H9 (cell line): ENCODE measurements at regions not wholly inside any gene's neighbourhood (a gene's known extent, or its start where the extent isn't known, plus 50 kb on each side); places are given as distances from the start of the nearest gene placed in this dataset.

ENCODE experiments used
- DNase-seq: peaks from one replicate; pipeline ENCODE4 v3.0.0-alpha.2; 2017
- H2AFZ ChIP-seq: one replicate; pipeline ENCODE4 v1.6.1; 2013; ENCODE audit warnings: mild to moderate bottlenecking, low read length, control low read depth, moderate library complexity
- H2AK5ac ChIP-seq: 2 replicates; pipeline ENCODE4 v1.6.1; 2013; ENCODE audit warnings: low read length, control low read depth, mixed read lengths; ENCODE audit not compliant: insufficient read length
- H2BK120ac ChIP-seq: one replicate; pipeline ENCODE4 v1.6.1; 2013; ENCODE audit warnings: low read depth, mild to moderate bottlenecking, low read length, control low read depth, inconsistent platforms; ENCODE audit not compliant: poor library complexity, severe bottlenecking
- H2BK12ac ChIP-seq: 2 replicates; pipeline ENCODE4 v1.6.1; 2013; ENCODE audit warnings: low read length, control low read depth, mixed read lengths, low read depth; ENCODE audit not compliant: insufficient read length
- H2BK15ac ChIP-seq: 2 replicates; pipeline ENCODE4 v1.6.1; 2013; ENCODE audit warnings: low read depth, low read length, control low read depth
- H2BK20ac ChIP-seq: one replicate; pipeline ENCODE4 v1.6.1; 2013; ENCODE audit warnings: low read depth, mild to moderate bottlenecking, low read length, control low read depth, inconsistent platforms; ENCODE audit not compliant: poor library complexity, severe bottlenecking
- H2BK5ac ChIP-seq: 2 replicates; pipeline ENCODE4 v1.6.1; 2013; ENCODE audit warnings: low read length, control low read depth, mixed read lengths; ENCODE audit not compliant: insufficient read length
- H3K14ac ChIP-seq: 2 replicates; pipeline ENCODE4 v1.6.1; 2013; ENCODE audit warnings: low read length, control low read depth; ENCODE audit not compliant: insufficient read depth
- H3K18ac ChIP-seq: 2 replicates; pipeline ENCODE4 v1.6.1; 2013; ENCODE audit warnings: low read depth, mild to moderate bottlenecking, mixed read lengths, low read length, control low read depth; ENCODE audit not compliant: insufficient read length
- H3K23ac ChIP-seq: 2 replicates; pipeline ENCODE4 v1.6.1; 2013; ENCODE audit warnings: low read length, control low read depth, mixed read lengths, low read depth; ENCODE audit not compliant: insufficient read length
- H3K23me2 ChIP-seq: 2 replicates; pipeline ENCODE4 v1.6.1; 2013; ENCODE audit warnings: low read depth, mild to moderate bottlenecking, mixed read lengths, low read length, control low read depth; ENCODE audit not compliant: insufficient read length, poor library complexity, severe bottlenecking
- H3K27ac ChIP-seq: 2 replicates; pipeline ENCODE4 v1.5.1; 2013; ENCODE audit warnings: low read length, control low read depth, mixed read lengths, low read depth; ENCODE audit not compliant: insufficient read length
- H3K27me3 ChIP-seq: 2 replicates; pipeline ENCODE4 v1.6.1; 2013; ENCODE audit warnings: low read length, control low read depth, inconsistent platforms; ENCODE audit not compliant: insufficient read depth
- H3K4ac ChIP-seq: 2 replicates; pipeline ENCODE4 v1.6.1; 2013; ENCODE audit warnings: low read depth, mild to moderate bottlenecking, control low read depth, inconsistent platforms, low read length, moderate library complexity
- H3K4me1 ChIP-seq: 2 replicates; pipeline ENCODE4 v1.6.1; 2013; ENCODE audit warnings: low read length, control low read depth, inconsistent platforms; ENCODE audit not compliant: insufficient read depth
- H3K4me2 ChIP-seq: 2 replicates; pipeline ENCODE4 v1.6.1; 2013; ENCODE audit warnings: low read length, control low read depth, mixed read lengths; ENCODE audit not compliant: insufficient read length, insufficient read depth
- H3K56ac ChIP-seq: 2 replicates; pipeline ENCODE4 v1.6.1; 2013; ENCODE audit warnings: low read depth, mild to moderate bottlenecking, mixed read lengths, low read length, control low read depth; ENCODE audit not compliant: insufficient read length
- H3K79me1 ChIP-seq: 2 replicates; pipeline ENCODE4 v1.6.1; 2013; ENCODE audit warnings: low read depth, mild to moderate bottlenecking, moderate library complexity, low read length, control low read depth, inconsistent platforms; ENCODE audit not compliant: insufficient read depth, poor library complexity, severe bottlenecking
- H3K79me2 ChIP-seq: 2 replicates; pipeline ENCODE4 v1.6.1; 2013; ENCODE audit warnings: low read length, control low read depth, inconsistent platforms; ENCODE audit not compliant: insufficient read depth
- H3K9ac ChIP-seq: 2 replicates; pipeline ENCODE4 v1.6.1; 2013; ENCODE audit warnings: low read length, control low read depth, mixed read lengths; ENCODE audit not compliant: insufficient read length; ENCODE audit errors: extremely low read depth
- H3K9me3 ChIP-seq: one replicate; pipeline ENCODE4 v1.6.1; 2013; ENCODE audit warnings: low read depth, low read length, inconsistent platforms; ENCODE audit not compliant: control insufficient read depth
- H3T11ph ChIP-seq: one replicate; pipeline ENCODE4 v1.6.1; 2013; ENCODE audit warnings: mild to moderate bottlenecking, low read length, control low read depth, inconsistent platforms
- H4K20me1 ChIP-seq: one replicate; pipeline ENCODE4 v1.6.1; 2013; ENCODE audit not compliant: control insufficient read depth, insufficient read length, insufficient read depth
- H4K5ac ChIP-seq: 2 replicates; pipeline ENCODE4 v1.6.1; 2013; ENCODE audit warnings: low read depth, mild to moderate bottlenecking, mixed read lengths, low read length, control low read depth; ENCODE audit not compliant: insufficient read length
- H4K8ac ChIP-seq: replicated peaks from 2 replicates; pipeline ENCODE4 v1.6.1; 2013; ENCODE audit warnings: low read length, control low read depth, mixed read lengths, low read depth; ENCODE audit not compliant: insufficient read length
- H4K91ac ChIP-seq: 2 replicates; pipeline ENCODE4 v1.6.1; 2013; ENCODE audit warnings: low read depth, mild to moderate bottlenecking, moderate library complexity, mixed read lengths, low read length, control low read depth; ENCODE audit not compliant: insufficient read length
- H3K27ac Mint-ChIP-seq, 3 experiments: 2 replicates in 2 of 3; 3 replicates in 1 of 3; pipeline ENCODE4 v1.8.0; 2020 to 2021; ENCODE audit warnings: mixed read lengths in 3 of 3, mild to moderate bottlenecking in 1 of 3, moderate library complexity in 1 of 3
- H3K27me3 Mint-ChIP-seq: 2 replicates; pipeline ENCODE4 v1.8.0; 2021; ENCODE audit warnings: low read depth, mild to moderate bottlenecking, moderate library complexity, mixed read lengths
- H3K36me3 Mint-ChIP-seq, 3 experiments: 2 replicates in 2 of 3; 3 replicates in 1 of 3; pipeline ENCODE4 v1.8.0; 2020 to 2021; ENCODE audit warnings: low read depth in 3 of 3, mixed read lengths in 3 of 3; ENCODE audit not compliant: insufficient read depth in 1 of 3
- H3K4me1 Mint-ChIP-seq, 2 experiments: 2 replicates each; pipeline ENCODE4 v1.8.0; 2020; ENCODE audit warnings: mixed read lengths in 2 of 2
- H3K4me3 Mint-ChIP-seq, 2 experiments: 2 replicates in 1 of 2; 3 replicates in 1 of 2; pipeline ENCODE4 v1.8.0; 2020 to 2021; ENCODE audit warnings: mild to moderate bottlenecking in 2 of 2, mixed read lengths in 2 of 2, moderate library complexity in 1 of 2
- H3K9me3 Mint-ChIP-seq, 2 experiments: 2 replicates in 1 of 2; 3 replicates in 1 of 2; pipeline ENCODE4 v1.8.0; 2020; ENCODE audit warnings: mild to moderate bottlenecking in 2 of 2, mixed read lengths in 2 of 2, moderate library complexity in 1 of 2
- WGBS: extraction: QIAGEN DNeasy Blood & Tissue Kit; methylation state at CpG from one replicate; pipeline ENCODE4 v1.1.7; 2013; ENCODE audit warnings: missing lambda C conversion rate, low lambda C conversion rate, mixed read lengths; ENCODE audit not compliant: insufficient read length; ENCODE audit errors: extremely low coverage; 5-methylcytosine and 5-hydroxymethylcytosine counted together
- TF ChIP-seq, protein P1 (sequence below): fragments of 200-600 bp; sonication (generic); conservative IDR thresholded peaks from 3 replicates; pipeline ENCODE4 v1.8.0; 2021; ENCODE audit warnings: antibody characterized with exemption, mild to moderate bottlenecking

DNA sequence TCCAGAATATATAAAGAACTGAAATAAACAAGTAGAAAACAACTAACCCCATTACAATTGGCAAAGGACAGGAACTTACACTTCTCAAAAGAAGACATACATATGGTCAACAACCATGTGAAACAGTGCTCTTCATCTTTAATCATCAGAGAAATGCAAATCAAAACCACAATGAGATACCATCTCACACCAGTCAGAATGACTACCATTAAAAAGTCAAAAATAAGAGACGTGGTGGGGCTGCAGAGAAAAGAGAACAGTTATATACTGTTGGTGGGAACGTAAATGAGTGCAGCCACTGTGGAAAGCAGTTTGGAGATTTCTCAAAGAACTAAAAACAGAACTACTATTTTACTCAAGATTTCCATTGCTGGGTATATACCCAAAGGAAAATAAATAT is 1696.3 kb upstream of the TMEFF2 start:
- Histone ChIP-seq H3K14ac (no peak overlapping the region), H3K23me2 (no peaks in the 10 kb centered on the region), H3K9me3 (no peaks in the 10 kb centered on the region), H3K56ac (no peak overlapping the region), H3K27ac (no peak overlapping the region), H2BK15ac (no peak overlapping the region), H3K4me2 (no peak overlapping the region), H4K8ac (no peak overlapping the region), H4K5ac (no peak overlapping the region), H3K9ac (no peak overlapping the region), H2AFZ (no peak overlapping the region), H3K79me1 (no peaks in the 10 kb centered on the region), H2BK120ac (no peak overlapping the region), H3T11ph (no peak overlapping the region), H3K4ac (no peak overlapping the region), H2BK5ac (no peak overlapping the region), H4K91ac (no peak overlapping the region), H3K23ac (no peak overlapping the region), H3K79me2 (no peaks in the 10 kb centered on the region), H4K20me1 (no peaks in the 10 kb centered on the region), H3K4me1 (no peaks in the 10 kb centered on the region), H2BK12ac (no peak overlapping the region), H3K18ac (no peak overlapping the region), H2BK20ac (no peak overlapping the region), H3K27me3 (no peaks in the 10 kb centered on the region), H2AK5ac (no peak overlapping the region)
- WGBS = no CpG with 5 or more reads among the region's 2 CpGs
- TF ChIP-seq, protein P1, sequence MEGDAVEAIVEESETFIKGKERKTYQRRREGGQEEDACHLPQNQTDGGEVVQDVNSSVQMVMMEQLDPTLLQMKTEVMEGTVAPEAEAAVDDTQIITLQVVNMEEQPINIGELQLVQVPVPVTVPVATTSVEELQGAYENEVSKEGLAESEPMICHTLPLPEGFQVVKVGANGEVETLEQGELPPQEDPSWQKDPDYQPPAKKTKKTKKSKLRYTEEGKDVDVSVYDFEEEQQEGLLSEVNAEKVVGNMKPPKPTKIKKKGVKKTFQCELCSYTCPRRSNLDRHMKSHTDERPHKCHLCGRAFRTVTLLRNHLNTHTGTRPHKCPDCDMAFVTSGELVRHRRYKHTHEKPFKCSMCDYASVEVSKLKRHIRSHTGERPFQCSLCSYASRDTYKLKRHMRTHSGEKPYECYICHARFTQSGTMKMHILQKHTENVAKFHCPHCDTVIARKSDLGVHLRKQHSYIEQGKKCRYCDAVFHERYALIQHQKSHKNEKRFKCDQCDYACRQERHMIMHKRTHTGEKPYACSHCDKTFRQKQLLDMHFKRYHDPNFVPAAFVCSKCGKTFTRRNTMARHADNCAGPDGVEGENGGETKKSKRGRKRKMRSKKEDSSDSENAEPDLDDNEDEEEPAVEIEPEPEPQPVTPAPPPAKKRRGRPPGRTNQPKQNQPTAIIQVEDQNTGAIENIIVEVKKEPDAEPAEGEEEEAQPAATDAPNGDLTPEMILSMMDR = no peak
- Mint-ChIP-seq H3K27ac (no peak overlapping the region), H3K4me3 (no peak overlapping the region), H3K9me3 (no peaks in the 10 kb centered on the region), H3K4me1 (no peaks in the 10 kb centered on the region), H3K27me3 (no peaks in the 10 kb centered on the region), H3K36me3 (no peaks in the 10 kb centered on the region)
- no peak for DNase-seq
